COLO668 (cell line): ENCODE measurements at regions not wholly inside any gene's neighbourhood (a gene's known extent, or its start where the extent isn't known, plus 50 kb on each side); places are given as distances from the start of the nearest gene placed in this dataset.

ENCODE experiments used
- DNase-seq: peaks from one replicate; lab custom pipeline; 2025; ENCODE audit not compliant: unreplicated experiment; lab: John Stamatoyannopoulos, UW

DNA sequence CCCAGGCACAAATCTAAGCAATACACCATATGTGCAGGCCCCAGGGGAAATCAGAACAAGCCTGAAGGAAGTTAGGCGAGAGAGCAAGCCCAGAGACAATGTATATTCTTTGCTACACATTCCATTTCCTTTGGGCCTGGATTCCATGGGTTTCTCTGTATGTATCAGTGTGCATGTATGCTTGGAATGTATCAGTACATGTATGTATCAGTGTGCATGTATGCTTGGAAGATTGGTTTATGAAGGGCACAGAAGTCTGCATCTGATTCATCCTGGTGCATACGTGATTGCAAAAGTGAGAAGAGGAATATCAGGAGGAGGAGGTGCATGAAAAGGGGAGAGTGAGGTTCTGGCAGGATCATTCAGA lies 232.6 kb upstream of the ANKRD55 start:
- DNase-seq, result no peak

DNA sequence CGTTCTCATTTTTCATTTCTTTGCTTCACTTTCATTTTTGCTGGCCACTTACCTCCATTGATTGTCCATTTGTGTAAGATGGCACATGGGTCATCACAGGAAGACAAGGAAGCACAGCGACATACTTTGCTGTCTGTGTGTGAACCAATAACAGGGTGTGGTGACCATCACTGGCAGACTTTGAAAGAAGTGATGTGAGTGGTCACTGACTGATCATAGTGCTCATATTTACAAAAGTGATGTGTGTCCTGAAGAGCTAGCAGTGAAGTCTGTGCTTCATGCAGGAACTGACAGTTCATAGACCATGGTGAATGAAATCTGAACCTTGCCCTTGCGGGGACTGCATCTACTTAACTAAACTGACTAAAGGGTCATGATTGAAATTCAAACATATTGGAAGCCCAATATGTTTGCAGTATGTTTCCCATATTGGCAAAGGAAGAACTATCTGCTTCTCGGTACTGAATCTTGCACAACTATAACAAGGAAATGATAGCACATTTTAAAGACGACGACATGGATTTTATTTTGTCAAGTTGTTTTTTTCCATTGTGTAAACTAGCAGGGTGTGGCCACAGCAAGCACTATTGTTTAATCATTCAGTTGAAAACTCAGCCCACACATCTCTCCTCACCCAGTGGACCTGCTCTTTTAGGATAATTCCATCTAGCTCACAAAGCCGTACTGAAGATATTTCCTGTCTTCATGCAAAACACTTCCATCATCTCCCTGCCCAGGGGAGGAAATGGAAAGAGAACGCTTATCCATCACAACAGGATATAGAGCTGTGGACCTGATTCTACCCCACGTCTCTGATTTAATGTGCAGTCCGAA lies 232.0 kb upstream of the ANKRD55 start:
- DNase-seq, result no peak

DNA sequence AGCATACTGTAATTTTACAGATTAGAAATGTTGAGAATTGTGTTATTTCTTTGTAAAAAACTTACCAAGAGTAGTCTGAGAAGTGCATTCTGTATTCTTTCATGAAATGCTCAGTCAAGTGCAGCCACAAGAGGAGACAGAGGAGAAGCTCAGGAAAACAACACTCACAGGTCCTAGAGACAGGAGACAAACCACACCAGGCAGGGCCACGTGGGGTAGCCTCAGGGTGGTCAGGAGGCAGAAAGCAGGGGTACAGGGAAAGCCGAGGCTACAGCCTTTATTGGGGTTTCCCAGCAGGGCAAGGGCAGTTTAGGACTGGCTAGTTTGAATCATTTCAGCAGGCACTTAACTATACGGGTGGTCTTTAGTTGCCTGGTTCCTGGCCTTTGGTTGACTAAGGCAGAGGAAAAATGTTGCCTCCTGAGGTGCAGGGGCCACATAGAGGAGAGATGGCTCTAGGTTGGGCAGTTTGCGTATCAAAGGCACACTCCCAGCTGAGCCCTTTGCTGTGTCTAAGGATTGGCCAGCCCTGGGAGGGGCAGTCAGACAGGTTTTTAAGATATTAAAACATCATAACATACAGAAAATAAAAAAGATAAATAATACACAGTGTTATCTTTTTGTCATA lies 230.9 kb upstream of the ANKRD55 start:
- DNase-seq, result no peak

DNA sequence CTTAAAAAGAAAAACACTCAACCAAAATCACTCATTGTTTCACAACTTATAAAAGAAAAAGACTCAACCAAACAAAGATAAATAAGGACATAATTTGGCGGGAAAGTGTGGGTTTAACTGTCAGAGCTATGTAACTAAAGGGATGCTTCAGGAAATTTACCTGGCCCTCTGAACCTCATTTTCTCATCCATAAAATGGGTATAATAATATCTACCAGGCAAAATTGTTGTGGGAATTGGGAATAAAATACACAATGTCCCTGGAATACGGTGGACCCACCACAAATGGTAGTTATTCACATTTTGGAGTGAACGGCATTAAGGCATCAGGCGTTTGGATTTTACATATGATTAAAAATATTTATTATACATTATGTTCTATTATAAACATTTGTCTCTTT lies 228.5 kb upstream of the ANKRD55 start:
- DNase-seq, result no peak

DNA sequence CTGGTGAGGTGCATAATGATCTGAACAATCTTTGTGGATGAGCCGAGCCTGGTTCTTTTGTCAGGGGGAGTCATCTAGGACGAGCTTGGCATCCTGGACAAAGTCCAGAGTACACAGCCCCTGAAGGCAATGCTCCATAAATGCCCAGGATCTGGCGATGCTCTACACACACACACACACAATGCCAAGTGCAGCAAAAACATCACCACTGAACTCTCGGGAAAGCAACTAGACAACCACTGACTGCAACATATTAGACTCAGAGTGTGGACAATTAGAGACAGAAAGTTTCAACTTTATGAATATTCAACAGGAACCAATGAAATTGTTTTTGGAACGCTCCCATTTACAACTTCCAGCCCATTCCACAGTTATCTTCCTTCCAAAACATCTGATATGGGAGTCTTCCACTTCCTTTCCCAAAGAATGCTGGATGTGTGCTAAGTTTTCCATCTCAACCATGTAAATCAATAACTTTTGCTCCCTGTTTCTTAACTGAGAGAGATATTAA lies 227.6 kb upstream of the ANKRD55 start:
- DNase-seq, result no peak

DNA sequence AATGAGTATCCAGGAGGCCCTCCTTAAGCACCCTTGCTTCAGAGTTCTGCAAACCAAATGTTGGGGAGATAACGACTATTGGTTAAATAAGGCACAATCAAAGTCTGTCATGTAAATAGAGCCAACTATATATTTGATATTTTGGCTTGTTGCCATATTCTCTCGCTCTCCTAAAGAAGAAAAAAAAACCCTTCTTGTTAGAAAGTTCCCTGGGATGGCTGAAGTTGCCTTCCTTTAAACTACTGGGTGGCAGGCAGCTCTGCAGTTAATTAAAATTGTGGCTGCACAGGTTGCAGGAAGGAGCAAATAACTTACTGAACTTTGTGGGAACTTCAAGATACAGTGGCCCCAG lies 227.0 kb upstream of the ANKRD55 start:
- no peak for DNase-seq

DNA sequence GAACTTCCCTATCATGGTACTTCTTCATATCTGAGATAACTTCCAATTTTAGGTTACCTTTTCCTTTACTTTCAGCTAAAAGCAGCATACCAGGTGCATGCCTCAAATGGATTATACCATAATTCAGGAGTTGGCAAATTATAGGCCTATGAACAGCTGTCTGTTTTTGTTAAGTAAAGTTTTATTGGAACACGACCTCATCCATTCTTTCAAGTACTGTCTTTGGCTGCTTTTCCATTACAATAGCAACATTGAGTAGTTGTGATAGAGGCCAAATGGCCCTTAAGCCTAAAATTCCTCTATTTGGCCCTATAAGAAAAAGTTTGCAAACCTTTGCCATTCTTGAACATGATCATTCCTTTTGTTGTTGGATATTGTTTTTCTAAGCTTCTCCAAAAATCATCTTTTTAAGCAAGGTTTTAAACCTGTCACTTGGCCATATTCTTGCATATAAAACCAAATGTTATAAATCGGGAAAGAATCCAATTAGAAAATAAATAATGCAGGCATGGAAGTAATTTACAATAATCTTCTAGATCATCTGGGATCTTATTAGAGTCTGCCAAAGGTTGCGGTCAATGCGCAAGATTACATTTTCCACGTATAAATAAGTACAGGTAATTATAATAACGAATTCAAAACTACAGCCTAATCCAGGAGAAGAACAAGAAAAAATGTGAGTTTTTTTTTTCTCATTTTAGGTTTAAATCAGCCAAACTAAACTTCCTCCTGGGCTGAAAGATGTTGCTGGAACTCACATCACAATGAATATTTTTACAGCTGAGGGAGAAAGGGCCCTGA lies 226.5 kb upstream of the ANKRD55 start:
- no peak for DNase-seq

DNA sequence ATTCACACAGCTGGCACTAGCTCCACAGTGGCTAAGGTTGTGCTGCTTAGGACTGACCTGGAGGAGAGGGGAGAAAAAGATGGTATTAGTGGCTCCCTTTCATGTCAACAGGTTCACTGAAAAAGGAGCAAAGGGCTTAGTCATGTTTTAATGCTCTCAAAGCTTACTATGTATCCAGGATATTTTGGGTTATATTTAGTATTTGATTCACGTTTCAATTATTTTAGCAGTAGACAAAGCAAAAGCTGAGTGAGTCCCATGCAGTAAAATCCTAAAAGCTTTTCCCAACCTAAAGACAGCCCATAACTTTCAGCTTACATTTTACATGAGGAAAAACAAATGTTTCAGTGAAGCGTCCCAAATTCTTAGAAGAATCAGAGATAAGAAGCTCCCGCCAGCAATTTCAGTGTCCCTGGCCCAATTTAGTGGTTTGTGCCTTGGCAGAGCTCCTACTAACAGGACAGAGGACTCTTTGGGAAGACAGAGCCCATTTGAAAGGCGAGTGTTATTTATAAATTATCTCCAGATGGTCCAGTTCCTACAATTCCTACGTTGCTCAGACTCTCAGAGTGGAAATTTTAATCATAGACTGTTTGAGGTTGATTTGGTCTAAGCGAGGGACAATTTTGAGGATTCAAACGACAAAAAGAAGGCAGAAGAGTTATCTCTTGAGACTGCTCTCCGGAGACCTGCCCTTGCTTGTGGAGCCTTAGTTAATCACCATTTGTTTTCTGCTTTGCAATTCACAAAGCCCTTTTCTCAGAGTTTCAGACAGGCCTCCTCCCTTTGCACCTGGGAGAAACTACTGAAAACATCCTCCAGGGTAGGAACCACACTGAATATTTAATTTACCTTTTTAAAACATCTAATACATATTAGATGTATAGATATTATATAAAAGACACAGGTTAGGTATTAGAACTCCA lies 225.0 kb upstream of the ANKRD55 start:
- DNase-seq, result no peak

DNA sequence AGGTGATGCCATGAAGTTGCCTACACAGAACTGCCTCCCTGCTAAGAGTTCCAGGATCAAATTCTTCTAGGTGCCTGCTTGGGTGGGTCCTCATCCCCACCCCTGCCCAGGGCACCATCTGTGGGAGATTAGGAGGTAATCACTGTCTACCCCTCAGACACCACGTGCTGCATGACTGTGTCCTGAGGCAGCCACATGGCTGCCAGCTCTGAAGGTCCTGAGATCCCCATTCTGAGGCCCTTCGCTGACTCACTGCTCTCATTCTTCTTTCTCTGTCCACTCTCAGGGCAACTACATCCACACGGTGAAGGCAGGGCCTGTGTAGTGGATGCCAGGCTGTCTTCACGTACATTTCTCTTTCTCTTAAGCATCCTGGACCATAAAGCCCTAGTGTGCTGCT lies 222.9 kb upstream of the ANKRD55 start:
- DNase-seq, result no peak

DNA sequence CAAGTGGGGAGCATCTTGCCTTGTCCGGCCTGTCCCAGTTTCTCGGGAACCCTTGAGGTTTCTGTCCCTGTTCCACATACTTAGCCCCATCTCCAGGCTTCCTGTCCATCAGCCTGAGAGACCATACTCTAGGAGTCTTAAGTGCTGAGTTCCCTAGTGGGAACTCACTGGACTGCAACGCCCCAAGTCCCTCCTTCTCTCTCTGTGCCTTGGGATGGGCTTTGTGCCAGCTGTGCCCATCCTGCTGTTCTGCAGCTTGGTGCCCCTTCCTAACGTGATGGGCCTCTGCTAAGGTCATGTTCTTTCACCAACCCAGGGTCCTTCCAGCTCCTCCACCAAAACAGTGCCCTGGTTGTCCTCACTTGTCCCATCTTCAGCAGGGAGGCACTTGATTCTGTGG lies 222.3 kb upstream of the ANKRD55 start:
- DNase-seq, result no peak

DNA sequence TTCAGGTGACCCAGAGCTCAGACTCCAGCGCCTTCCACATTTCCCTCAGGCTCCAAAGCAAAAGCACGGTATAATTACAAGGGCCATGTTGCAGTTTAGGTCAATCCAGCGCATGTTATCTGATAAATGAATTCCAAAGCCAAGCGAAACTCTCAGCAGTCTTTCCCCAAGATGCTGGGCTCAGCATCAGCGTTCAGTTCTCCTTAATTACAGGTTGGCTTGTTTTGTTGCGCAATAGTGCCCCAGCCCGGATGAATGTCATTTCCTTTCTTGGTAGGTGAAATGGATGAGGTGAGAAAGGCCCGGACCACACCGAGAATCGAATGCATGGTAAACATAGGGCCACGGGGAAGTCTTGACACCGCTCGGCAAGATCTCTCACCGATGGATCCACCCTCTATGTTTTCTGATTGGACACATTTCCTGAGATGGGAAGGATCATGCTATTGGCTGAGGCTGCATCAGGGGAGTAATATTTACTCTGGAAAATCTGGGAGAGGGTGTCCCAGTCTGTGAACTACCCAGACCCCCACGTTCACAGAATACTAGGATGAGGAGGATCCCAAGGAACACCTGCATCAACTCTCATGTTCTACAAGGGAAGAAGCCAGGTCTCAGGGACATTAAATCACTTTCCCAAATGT lies 221.2 kb upstream of the ANKRD55 start:
- no peak for DNase-seq

DNA sequence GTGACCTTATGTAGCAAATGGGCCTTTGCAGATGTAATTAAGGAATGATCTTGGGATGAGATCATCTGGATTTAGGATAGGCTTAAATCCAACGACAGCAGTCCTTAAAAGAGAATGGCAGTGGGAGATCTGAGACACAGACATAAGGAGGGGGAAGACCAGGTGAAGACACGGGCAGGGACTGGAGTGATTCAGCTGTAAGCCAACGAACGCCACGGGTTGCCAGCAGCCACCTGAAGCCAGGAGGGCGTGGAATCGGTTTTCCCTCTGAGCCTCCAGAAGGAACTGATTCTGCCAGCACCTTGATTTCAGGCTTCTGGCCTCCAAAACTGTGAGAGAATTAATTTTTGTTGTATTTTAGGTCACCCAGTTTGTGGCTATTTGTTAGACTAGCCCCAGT lies 218.6 kb upstream of the ANKRD55 start:
- DNase-seq, result no peak

DNA sequence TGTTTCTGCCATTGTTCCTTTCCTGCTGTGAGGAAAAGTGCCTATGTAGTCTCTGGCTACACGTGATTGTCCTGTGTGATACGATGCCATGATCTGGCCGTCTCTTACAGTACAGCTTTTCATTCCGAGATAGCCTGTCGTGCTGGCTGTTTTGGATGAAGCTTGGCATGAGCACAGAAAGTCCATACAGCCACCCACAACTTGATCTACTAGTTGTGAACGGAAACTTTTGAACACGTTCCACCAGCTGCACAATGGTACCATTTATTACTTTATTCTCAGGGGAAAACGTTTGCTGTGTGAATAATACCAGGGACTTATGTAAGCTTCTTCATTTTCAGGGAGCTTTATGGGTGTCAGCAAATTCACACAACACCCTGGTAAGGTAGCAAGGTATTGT lies 217.6 kb upstream of the ANKRD55 start:
- no peak for DNase-seq

DNA sequence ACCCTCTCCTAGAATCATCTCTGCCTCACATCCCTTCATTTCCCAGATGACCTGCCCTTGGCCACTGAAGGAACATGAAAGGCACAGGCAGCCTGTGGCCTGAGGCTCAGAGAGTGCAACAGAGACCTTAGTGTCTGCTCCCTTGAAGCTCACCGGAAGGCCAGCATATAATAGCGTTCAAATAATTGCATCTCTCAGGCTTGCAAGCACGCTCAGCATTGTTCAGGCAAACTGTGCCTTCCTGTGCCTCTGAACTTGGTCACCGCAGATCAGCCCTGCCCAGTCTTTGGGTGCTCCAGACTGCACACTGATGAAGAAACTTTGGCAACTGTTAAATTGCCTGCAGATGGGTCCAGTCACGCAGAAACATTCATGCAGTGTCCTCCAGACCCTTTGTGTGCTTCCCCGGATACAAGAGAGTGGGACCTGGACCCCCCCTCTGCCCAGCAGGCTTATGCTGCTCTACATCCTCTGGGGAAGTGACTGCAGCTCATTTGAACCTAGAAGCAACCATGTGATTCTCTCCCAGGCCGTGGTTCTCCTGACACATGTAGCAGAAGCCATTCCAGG lies 216.0 kb upstream of the ANKRD55 start:
- no peak for DNase-seq

DNA sequence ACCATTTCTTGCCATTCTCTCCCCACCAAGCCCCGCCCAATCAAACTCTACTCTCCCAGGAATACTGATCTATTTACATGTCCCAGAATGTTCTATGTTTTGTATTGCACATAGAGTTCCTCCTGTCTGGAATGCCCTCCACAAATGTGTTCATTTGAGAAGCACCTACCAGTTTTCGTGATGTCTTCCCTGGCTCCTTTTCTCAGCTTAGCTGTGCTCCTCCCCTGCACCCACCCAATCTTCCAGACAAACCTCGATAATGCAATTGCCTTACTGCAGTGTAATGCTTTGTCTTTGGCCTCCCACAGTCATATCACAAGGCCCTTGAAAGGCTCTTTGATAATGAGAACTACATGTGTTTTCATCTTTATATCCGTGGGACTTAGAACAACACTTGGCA lies 214.5 kb upstream of the ANKRD55 start:
- no peak for DNase-seq

DNA sequence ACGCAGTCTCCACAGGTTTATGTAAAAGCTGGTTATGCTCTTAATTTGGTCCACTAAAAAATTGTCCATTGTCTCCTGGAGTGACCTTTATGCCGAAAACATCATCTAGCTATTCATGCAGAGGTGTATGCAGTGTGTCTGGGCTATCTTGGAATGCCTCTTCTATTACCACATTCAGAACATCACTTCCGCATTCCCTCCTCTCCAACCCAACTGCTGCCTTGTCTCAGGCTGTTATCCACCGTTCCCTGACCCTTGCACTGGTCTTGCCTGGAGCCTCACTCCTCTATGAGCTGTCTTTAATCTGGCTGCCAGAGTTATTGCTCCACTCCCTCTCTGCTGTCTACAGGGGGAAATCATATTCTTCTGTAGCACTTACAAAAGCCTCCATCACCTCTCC lies 214.1 kb upstream of the ANKRD55 start:
- DNase-seq, result no peak

DNA sequence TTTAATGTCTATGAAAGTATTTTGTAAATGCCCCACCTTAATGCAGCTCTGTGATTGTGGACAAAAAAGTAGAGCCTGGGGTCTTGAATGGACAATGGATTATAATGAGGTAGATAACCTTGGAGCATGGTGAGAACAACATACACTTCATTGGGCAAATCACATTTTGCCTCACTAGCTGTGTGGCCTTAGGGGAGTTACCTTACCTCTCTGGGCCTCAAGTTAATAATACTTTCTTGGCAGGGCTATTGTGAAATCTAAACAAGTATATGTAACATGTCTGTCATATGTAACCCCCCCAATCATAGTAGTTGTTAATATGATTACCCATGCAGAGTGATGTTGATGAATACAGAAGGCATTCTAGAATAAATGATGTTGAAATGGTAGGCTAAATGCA lies 213.6 kb upstream of the ANKRD55 start:
- DNase-seq, result no peak

DNA sequence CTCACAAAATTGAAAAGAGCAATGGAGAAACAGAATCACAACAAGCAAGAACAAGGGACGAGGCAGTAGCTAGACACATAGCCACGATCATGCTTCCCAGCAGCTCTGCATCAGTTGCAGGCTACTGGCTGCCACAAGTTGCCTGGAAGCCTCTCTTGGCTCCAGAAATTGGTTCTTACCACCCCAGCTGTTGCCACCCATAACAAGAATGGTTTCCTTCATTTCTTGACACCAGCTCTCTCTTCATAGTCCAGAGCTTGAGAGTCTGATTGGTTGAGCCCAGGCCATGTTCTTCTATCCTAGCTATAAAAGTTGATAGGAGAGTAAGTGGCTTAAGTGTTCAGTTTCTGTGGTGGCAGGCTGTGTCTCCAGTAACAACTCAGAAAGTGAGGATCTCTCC lies 210.7 kb upstream of the ANKRD55 start:
- no peak for DNase-seq

DNA sequence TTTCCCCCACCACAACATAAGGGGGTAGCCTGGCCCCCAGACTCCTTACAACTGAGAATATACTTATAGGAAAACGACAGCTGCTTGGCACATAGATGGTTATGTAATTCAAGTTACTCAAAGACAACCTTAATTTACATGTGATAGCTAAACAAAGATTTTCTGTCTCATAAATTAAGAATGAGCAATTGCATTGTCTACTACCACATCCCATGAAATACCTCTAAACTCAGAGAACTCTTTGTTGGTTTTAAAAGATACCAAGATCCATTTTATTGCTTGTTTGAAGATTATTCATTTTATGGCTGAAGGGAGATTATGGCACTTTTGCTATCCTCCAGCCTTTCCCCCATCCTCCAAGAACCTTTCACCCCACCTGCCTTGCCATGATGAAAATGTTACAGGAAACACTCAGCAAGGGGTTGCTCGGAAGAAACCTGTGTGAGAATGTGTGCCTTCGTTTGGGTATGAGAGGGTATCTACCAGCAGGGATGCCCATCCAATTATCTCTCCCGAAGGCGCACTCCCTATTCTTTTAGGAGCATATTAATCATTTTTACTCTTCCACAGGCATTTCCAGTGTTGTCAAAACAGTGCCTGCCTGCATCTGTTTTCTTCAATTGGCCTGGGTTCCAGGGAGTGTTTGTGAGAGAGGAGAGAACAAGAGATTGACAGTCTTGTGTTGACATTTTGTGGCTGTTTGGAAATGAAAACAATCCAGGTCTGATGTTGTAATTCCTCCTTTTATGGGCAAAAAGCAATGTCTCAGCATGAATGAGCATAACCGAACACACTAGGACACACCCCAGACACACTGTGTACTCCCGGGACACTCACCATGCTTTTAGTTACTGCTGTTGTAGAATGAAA lies 208.0 kb upstream of the ANKRD55 start:
- DNase-seq, result no peak
